Neural cell (in vitro differentiated cells): ENCODE measurements at regions not wholly inside any gene's neighbourhood (a gene's known extent, or its start where the extent isn't known, plus 50 kb on each side); places are given as distances from the start of the nearest gene placed in this dataset.

Source experiments
- H2AFZ ChIP-seq: fragments of 200-600, 300-800 bp; sonication (generic), shearing (Covaris generic); 2 replicates; pipeline ENCODE4 v1.6.0; 2014; ENCODE audit warnings: low read depth, mild to moderate bottlenecking, antibody characterized with exemption, low read length, moderate library complexity
- H3F3A ChIP-seq: fragments of 200-600 bp; shearing (Covaris generic); 2 replicates; pipeline ENCODE4 v1.6.1; 2016; ENCODE audit warnings: mild to moderate bottlenecking, moderate library complexity, mixed read lengths, antibody characterized with exemption, low read length; ENCODE audit not compliant: insufficient read depth, poor library complexity, severe bottlenecking
- H3K27ac ChIP-seq: fragments of 200-600, 300-800 bp; sonication (generic), shearing (Covaris generic); 2 replicates; pipeline ENCODE4 v1.5.1; 2014; ENCODE audit warnings: mild to moderate bottlenecking, low read length, moderate library complexity
- H3K27me3 ChIP-seq: fragments of 300-800, 200-600 bp; sonication (generic), shearing (Covaris generic); 2 replicates; pipeline ENCODE4 v1.6.0; 2014; ENCODE audit warnings: mild to moderate bottlenecking, low read depth, low read length, moderate library complexity; ENCODE audit not compliant: insufficient read depth
- H3K36me3 ChIP-seq: fragments of 300-800, 200-600 bp; sonication (generic), shearing (Covaris generic); 2 replicates; pipeline ENCODE4 v1.5.1; 2014; ENCODE audit warnings: mild to moderate bottlenecking, antibody characterized with exemption, low read length, moderate library complexity; ENCODE audit not compliant: insufficient read depth
- H3K4me2 ChIP-seq: fragments of 300-800, 200-600 bp; sonication (generic), shearing (Covaris generic); 2 replicates; pipeline ENCODE4 v1.6.0; 2014; ENCODE audit warnings: mild to moderate bottlenecking, low read length
- H3K4me3 ChIP-seq: fragments of 300-800, 200-600 bp; sonication (generic), shearing (Covaris generic); 2 replicates; pipeline ENCODE4 v1.5.1; 2014; ENCODE audit warnings: mild to moderate bottlenecking, low read length, moderate library complexity
- H3K79me2 ChIP-seq: fragments of 200-600 bp; shearing (Covaris generic); replicated peaks from 2 replicates; pipeline ENCODE4 v1.6.0; 2014; ENCODE audit warnings: mild to moderate bottlenecking, low read length, moderate library complexity; ENCODE audit not compliant: insufficient read depth
- H3K9ac ChIP-seq: fragments of 300-800, 200-600 bp; sonication (generic), shearing (Covaris generic); 2 replicates; pipeline ENCODE4 v1.6.1; 2016; ENCODE audit warnings: mild to moderate bottlenecking, low read length, mixed read lengths
- H3K9me2 ChIP-seq: fragments of 200-600 bp; shearing (Covaris generic); 2 replicates; pipeline ENCODE4 v1.6.1; 2016; ENCODE audit warnings: mild to moderate bottlenecking, low read length, mixed read lengths; ENCODE audit not compliant: insufficient read depth
- H3K9me3 ChIP-seq: fragments of 200-600, 300-800 bp; sonication (generic), shearing (Covaris generic); 2 replicates; pipeline ENCODE4 v1.6.1; 2016; ENCODE audit warnings: mild to moderate bottlenecking, mixed run types, low read length, moderate library complexity, mixed read lengths
- H4K20me1 ChIP-seq: fragments of 200-600 bp; shearing (Covaris generic); 2 replicates; pipeline ENCODE4 v1.6.1; 2016; ENCODE audit warnings: mild to moderate bottlenecking, mixed run types; ENCODE audit not compliant: insufficient read depth
- CTCF ChIP-seq: fragments of 450-650 bp; IDR thresholded peaks from 2 replicates; pipeline ENCODE4 v1.5.1; 2014; ENCODE audit warnings: antibody characterized with exemption, mild to moderate bottlenecking, moderate library complexity; ENCODE audit not compliant: poor library complexity, severe bottlenecking
- EZH2 ChIP-seq: fragments of 200-600, 300-800 bp; shearing (Covaris generic), sonication (generic); IDR thresholded peaks from 2 replicates; pipeline ENCODE4 v1.6.1; 2014; ENCODE audit warnings: antibody characterized with exemption, low read length, borderline replicate concordance, mild to moderate bottlenecking; ENCODE audit not compliant: insufficient read depth, poor library complexity, severe bottlenecking
- MXI1 ChIP-seq: fragments of 450-650 bp; conservative IDR thresholded peaks from 2 replicates; pipeline ENCODE4 v1.6.1; 2014; ENCODE audit warnings: antibody characterized with exemption, mild to moderate bottlenecking; ENCODE audit not compliant: poor library complexity, severe bottlenecking
- POLR2AphosphoS5 ChIP-seq: IDR thresholded peaks from 2 replicates; pipeline ENCODE4 v1.6.1; 2012
- RAD21 ChIP-seq: fragments of 450-650 bp; conservative IDR thresholded peaks from 2 replicates; pipeline ENCODE4 v1.6.1; 2014; ENCODE audit warnings: antibody characterized with exemption, mild to moderate bottlenecking, moderate library complexity
- REST ChIP-seq: IDR thresholded peaks from 2 replicates; pipeline ENCODE4 v1.6.1; 2012; ENCODE audit warnings: borderline replicate concordance
- SMC3 ChIP-seq: fragments of 450-650 bp; conservative IDR thresholded peaks from 2 replicates; pipeline ENCODE4 v1.6.1; 2014; ENCODE audit warnings: antibody characterized with exemption, mild to moderate bottlenecking, moderate library complexity; ENCODE audit not compliant: poor library complexity
- TAF1 ChIP-seq: IDR thresholded peaks from 2 replicates; pipeline ENCODE4 v1.6.1; 2012; ENCODE audit warnings: low read depth

GRCh38 chr5:35487233-35488025 is 130.2 kb upstream of the SPEF2 start:
- Histone ChIP-seq H4K20me1 (no peaks in the 10 kb centered on the region), H3K9me2 (no peaks in the 10 kb centered on the region), H3K27me3 (no peaks in the 10 kb centered on the region), H3K4me2 (no peak overlapping the region), H3K36me3 (no peaks in the 10 kb centered on the region), H2AFZ (no peak overlapping the region), H3K9me3 (no peaks in the 10 kb centered on the region), H3K79me2 (no peaks in the 10 kb centered on the region), H3K4me3 (no peak overlapping the region), H3K9ac (no peak overlapping the region), H3F3A (no peaks in the 10 kb centered on the region), H3K27ac (no peak overlapping the region)
- TF ChIP-seq REST (no peak), SMC3 (no peak), POLR2AphosphoS5 (no peak), CTCF (no peak), RAD21 (no peak), MXI1 (no peak), TAF1 (no peak)

GRCh38 chr5:35485487-35485886 is 132.2 kb upstream of the SPEF2 start:
- TF ChIP-seq REST (no peak), POLR2AphosphoS5 (no peak), CTCF (no peak), SMC3 (no peak), TAF1 (no peak), RAD21 (no peak), EZH2 (no peak)
- H4K20me1 ChIP-seq, result no peaks in the 10 kb centered on the region
- H3K9me3 ChIP-seq, result no peaks in the 10 kb centered on the region
- H3K9me2 ChIP-seq, result no peaks in the 10 kb centered on the region
- H3K4me3 ChIP-seq, result no peak overlapping the region
- H3K27me3 ChIP-seq, result no peaks in the 10 kb centered on the region
- H3K4me2 ChIP-seq, result no peak overlapping the region
- no peak overlapping the region for H2AFZ ChIP-seq
- H3K9ac ChIP-seq, result no peak overlapping the region
- H3F3A ChIP-seq, result no peaks in the 10 kb centered on the region
- no peak overlapping the region for H3K27ac ChIP-seq
- H3K36me3 ChIP-seq, result no peaks in the 10 kb centered on the region
- no peaks in the 10 kb centered on the region for H3K79me2 ChIP-seq
